Gastroesophageal sphincter (tissue), 3 donors: ENCODE measurements at regions not wholly inside any gene's neighbourhood (a gene's known extent, or its start where the extent isn't known, plus 50 kb on each side); places are given as distances from the start of the nearest gene placed in this dataset.

ENCODE experiments used
- POLR2AphosphoS5 ChIP-seq: sonication (generic); formaldehyde crosslinking; IDR thresholded peaks from one replicate; pipeline ENCODE4 v1.6.1; 2017; ENCODE audit warnings: antibody characterized with exemption
- TF ChIP-seq, protein P1 (sequence below), 4 experiments: fragments of 200-600 bp in 2 of 4; fragments of 450-650 bp in 2 of 4; sonication (generic) in 1 of 4; IDR thresholded peaks; one replicate each; pipeline ENCODE4 v1.5.1; 2017 to 2019; ENCODE audit warnings: antibody characterized with exemption in 4 of 4, mild to moderate bottlenecking in 2 of 4, moderate library complexity in 2 of 4

DNA sequence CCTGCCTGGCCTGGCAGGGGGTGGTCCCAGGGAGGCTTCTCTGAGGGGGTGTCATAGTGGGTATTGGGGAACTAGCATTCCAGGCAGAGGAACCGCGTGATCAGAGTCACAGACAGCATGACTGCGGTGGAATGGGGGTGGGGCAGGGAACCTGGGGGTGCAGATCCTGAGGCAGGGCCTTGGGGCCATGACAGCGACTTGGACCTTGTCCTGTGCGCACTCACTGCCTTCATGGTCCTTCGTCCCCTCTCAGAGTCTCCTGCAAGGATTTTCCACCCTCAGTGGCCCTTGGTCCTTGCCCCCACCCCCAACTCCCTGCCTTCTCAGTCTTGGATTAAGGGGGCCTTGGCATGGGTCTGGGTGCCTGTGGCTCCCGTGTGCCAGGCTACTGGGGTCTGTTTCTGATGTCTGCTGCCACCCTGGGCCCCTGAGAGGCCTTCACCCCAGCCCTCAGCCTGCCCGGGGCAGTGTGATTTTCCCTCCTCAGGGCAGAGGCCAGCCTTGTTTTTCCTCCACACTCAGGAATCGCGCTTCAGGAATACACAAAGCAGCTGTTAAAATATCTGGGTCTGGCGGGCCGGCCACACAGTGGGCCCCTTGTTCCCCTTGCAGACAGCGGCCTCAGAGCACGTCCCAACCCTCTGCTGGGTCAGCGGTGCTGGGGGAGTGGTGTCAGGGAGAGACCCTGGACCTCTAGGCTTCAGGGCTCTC, 51.6 kb downstream of the GLI2 start:
- no peak for TF ChIP-seq POLR2AphosphoS5
- TF ChIP-seq, protein P1, sequence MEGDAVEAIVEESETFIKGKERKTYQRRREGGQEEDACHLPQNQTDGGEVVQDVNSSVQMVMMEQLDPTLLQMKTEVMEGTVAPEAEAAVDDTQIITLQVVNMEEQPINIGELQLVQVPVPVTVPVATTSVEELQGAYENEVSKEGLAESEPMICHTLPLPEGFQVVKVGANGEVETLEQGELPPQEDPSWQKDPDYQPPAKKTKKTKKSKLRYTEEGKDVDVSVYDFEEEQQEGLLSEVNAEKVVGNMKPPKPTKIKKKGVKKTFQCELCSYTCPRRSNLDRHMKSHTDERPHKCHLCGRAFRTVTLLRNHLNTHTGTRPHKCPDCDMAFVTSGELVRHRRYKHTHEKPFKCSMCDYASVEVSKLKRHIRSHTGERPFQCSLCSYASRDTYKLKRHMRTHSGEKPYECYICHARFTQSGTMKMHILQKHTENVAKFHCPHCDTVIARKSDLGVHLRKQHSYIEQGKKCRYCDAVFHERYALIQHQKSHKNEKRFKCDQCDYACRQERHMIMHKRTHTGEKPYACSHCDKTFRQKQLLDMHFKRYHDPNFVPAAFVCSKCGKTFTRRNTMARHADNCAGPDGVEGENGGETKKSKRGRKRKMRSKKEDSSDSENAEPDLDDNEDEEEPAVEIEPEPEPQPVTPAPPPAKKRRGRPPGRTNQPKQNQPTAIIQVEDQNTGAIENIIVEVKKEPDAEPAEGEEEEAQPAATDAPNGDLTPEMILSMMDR (IDR thresholded peaks at IDR 0.05), result no peak
